ENCODE measurements at regions not wholly inside any gene's neighbourhood (a gene's known extent, or its start where the extent isn't known, plus 50 kb on each side); places are given as distances from the start of the nearest gene placed in this dataset.

DNA sequence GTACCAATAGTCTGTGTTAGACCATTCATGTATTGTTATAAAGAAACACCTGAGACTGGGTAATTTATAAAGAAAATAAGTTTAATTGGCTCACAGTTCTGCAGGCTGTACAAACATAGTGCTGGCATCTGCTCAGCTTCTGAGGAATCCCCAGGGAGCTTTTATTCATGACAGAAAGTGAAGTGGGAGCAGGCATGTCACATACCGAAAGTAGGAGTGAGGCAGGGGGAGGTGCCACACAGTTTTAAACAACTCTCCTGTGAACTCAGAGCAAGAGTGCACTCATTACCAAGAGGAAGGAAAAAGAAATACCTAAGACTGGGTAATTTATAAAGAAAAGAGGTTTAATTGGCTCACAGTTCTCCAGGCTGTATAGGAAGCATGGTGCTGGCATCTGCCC is 591.2 kb downstream of the PPP4R3C start:
- DNase-seq (ENCODE audit: low read depth), result no peak
- no peak overlapping the region for H3K4me3 ChIP-seq (ENCODE audit: low read depth, low read length)
- TF ChIP-seq, protein P1, sequence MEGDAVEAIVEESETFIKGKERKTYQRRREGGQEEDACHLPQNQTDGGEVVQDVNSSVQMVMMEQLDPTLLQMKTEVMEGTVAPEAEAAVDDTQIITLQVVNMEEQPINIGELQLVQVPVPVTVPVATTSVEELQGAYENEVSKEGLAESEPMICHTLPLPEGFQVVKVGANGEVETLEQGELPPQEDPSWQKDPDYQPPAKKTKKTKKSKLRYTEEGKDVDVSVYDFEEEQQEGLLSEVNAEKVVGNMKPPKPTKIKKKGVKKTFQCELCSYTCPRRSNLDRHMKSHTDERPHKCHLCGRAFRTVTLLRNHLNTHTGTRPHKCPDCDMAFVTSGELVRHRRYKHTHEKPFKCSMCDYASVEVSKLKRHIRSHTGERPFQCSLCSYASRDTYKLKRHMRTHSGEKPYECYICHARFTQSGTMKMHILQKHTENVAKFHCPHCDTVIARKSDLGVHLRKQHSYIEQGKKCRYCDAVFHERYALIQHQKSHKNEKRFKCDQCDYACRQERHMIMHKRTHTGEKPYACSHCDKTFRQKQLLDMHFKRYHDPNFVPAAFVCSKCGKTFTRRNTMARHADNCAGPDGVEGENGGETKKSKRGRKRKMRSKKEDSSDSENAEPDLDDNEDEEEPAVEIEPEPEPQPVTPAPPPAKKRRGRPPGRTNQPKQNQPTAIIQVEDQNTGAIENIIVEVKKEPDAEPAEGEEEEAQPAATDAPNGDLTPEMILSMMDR (IDR thresholded peaks at IDR 0.05; ENCODE audit: insufficient read depth, low read depth, low read length), result no peak

- H3K4me3 ChIP-seq (ENCODE audit: low read depth, low read length), result no peak overlapping the region
- peak; percentile 11 for DNase-seq (ENCODE audit: low read depth)
Measured at GRCh38 chrX:26851981-26852380, 611.2 kb downstream of the PPP4R3C start.

GRCh38 chrX:26848511-26848910 is 614.6 kb downstream of the PPP4R3C start:
- no peak overlapping the region for H3K4me3 ChIP-seq (ENCODE audit: low read depth, low read length)
- TF ChIP-seq, protein P1 (IDR thresholded peaks at IDR 0.05; ENCODE audit: insufficient read depth, low read depth, low read length), result no peak
- no peak for DNase-seq (ENCODE audit: low read depth)

More at GRCh38 chrX:26851981-26852380, 611.2 kb downstream of the PPP4R3C start:
- TF ChIP-seq, protein P1 (IDR thresholded peaks at IDR 0.05; ENCODE audit: insufficient read depth, low read depth, low read length), result peak; percentile 26

- TF ChIP-seq, protein P1 (IDR thresholded peaks at IDR 0.05; ENCODE audit: insufficient read depth, low read depth, low read length), result no peak
- H3K4me3 ChIP-seq (ENCODE audit: low read depth, low read length), result no peak overlapping the region
- DNase-seq (ENCODE audit: low read depth), result peak; percentile 16
Measured at GRCh38 chrX:26845056-26845455, 618.1 kb downstream of the PPP4R3C start.

DNA sequence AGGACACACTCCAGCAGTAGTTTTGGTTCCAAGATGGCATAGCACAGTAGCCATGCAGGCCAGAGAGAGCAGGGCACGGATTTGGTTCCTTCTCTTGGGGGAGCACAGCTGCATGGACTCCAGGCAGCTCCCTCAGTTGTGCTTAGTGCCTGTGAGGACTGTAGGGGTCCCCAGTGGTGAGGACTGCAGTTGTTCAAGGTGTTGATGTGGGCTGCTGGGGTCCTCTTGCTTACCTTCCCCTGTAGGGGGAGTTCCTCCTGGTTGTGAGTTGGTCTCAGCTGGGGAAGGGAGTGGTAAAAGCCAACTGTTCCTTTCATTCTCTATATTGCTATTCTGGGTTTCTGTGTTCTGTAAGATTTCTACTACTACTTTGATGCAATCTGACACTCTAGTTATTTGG is 606.5 kb downstream of the MAGEB5 start:
- DNase-seq (ENCODE audit: low read depth), result no peak
- H3K4me3 ChIP-seq (ENCODE audit: low read depth, low read length), result no peak overlapping the region
- TF ChIP-seq, protein P1 (IDR thresholded peaks at IDR 0.05; ENCODE audit: insufficient read depth, low read depth, low read length), result no peak

- no peak overlapping the region for H3K4me3 ChIP-seq (ENCODE audit: low read depth, low read length)
- peak; percentile 37 for DNase-seq (ENCODE audit: low read depth)
- TF ChIP-seq, protein P1 (IDR thresholded peaks at IDR 0.05; ENCODE audit: insufficient read depth, low read depth, low read length), result no peak
Measured at GRCh38 chrX:26789751-26790150, 573.8 kb downstream of the MAGEB5 start.

- TF ChIP-seq, protein P1 (IDR thresholded peaks at IDR 0.05; ENCODE audit: insufficient read depth, low read depth, low read length), result no peak
- DNase-seq (ENCODE audit: low read depth), result no peak
- no peak overlapping the region for H3K4me3 ChIP-seq (ENCODE audit: low read depth, low read length)
Measured at GRCh38 chrX:26788402-26788998, 572.5 kb downstream of the MAGEB5 start.
